ENCODE measurements at regions not wholly inside any gene's neighbourhood (a gene's known extent, or its start where the extent isn't known, plus 50 kb on each side); places are given as distances from the start of the nearest gene placed in this dataset.

DNA sequence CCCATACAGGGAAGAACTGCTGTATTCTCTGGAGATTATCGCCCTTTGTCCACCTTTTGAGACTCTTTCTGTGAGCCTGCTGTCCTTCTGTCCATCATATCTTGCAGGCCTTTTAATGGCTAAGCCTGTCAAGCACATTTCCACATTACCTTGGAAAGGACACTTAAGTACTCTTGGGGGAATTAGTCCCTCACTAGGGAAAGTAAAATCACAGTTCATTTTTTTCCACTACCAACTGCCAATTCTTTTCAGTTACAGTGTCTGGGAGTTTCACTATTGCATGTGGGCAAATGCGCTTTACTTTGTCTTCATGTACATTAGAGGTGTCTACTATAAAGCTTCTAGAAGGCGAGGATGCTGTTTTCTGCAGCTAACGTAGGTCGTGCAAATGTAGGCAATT lies 242.1 kb downstream of the NSUN3 start:
- H3K4me3 ChIP-seq (ENCODE audit: insufficient read depth, low read length, poor library complexity, severe bottlenecking), result no peak overlapping the region
- no peak overlapping the region for H3K9ac ChIP-seq (ENCODE audit: low read length)
- no peaks in the 10 kb centered on the region for H3K9me2 ChIP-seq (replicated peaks; ENCODE audit: insufficient read depth, low read length)
- H3K79me2 ChIP-seq (ENCODE audit: insufficient read depth, low read length), result no peaks in the 10 kb centered on the region
- no peak overlapping the region for H3K27ac ChIP-seq (ENCODE audit: low read depth, low read length)
- no peaks in the 10 kb centered on the region for H4K20me1 ChIP-seq (ENCODE audit: low read depth, low read length)
- H3K27me3 ChIP-seq (ENCODE audit: low read length), result no peaks in the 10 kb centered on the region
- no peaks in the 10 kb centered on the region for H3K9me3 ChIP-seq (ENCODE audit: insufficient read depth, low read length)
- H2AFZ ChIP-seq (ENCODE audit: low read depth, low read length, severe bottlenecking), result no peak overlapping the region
- TF ChIP-seq CTCF (IDR thresholded peaks at IDR 0.05; ENCODE audit: insufficient read depth, low read length, poor library complexity, severe bottlenecking), result no peak
- TF ChIP-seq EZH2phosphoT487 (conservative IDR thresholded peaks at IDR 0.05; ENCODE audit: low read length), result no peak
- no peak overlapping the region for H3K4me2 ChIP-seq (ENCODE audit: low read depth, low read length, poor library complexity, severe bottlenecking)
- no peaks in the 10 kb centered on the region for H3F3A ChIP-seq (ENCODE audit: insufficient read depth)
- H3K36me3 ChIP-seq (ENCODE audit: low read length), result no peaks in the 10 kb centered on the region

GRCh38 chr3:94305835-94306611 lies 243.2 kb downstream of the NSUN3 start:
- Histone ChIP-seq H3K27me3 (ENCODE audit: low read length) (no peaks in the 10 kb centered on the region), H4K20me1 (ENCODE audit: low read depth, low read length) (no peaks in the 10 kb centered on the region), H2AFZ (ENCODE audit: low read depth, low read length, severe bottlenecking) (no peak overlapping the region), H3K36me3 (ENCODE audit: low read length) (no peaks in the 10 kb centered on the region), H3K4me3 (ENCODE audit: insufficient read depth, low read length, poor library complexity, severe bottlenecking) (no peak overlapping the region), H3K4me2 (ENCODE audit: low read depth, low read length, poor library complexity, severe bottlenecking) (no peak overlapping the region), H3K79me2 (ENCODE audit: insufficient read depth, low read length) (no peaks in the 10 kb centered on the region), H3K9me2 (replicated peaks; ENCODE audit: insufficient read depth, low read length) (no peaks in the 10 kb centered on the region), H3F3A (ENCODE audit: insufficient read depth) (no peaks in the 10 kb centered on the region), H3K9me3 (ENCODE audit: insufficient read depth, low read length) (no peaks in the 10 kb centered on the region), H3K27ac (ENCODE audit: low read depth, low read length) (no peak overlapping the region), H3K9ac (ENCODE audit: low read length) (no peak overlapping the region)
- TF ChIP-seq CTCF (IDR thresholded peaks at IDR 0.05; ENCODE audit: insufficient read depth, low read length, poor library complexity, severe bottlenecking), result no peak
- no peak for TF ChIP-seq EZH2phosphoT487 (conservative IDR thresholded peaks at IDR 0.05; ENCODE audit: low read length)

DNA sequence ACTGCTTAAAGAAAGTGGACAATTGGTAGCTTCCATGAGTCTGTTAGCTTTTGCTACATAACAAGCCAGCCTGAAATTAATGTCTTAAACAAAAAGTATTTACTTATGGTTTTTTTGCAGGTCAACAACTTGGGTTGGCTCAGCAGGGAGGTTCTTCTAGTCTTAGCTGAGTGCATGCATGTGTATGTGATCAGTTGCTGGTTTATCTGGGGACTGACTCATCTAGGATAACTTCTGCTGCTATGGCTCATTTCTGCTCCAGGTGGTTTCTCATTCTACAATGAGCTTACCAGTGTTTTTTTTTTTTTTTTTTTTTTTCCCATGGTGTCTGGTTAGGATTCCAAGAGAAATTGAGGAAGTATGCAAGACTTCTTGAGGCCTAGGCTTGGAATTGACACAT lies 244.7 kb downstream of the NSUN3 start:
- Histone ChIP-seq H3K4me3 (ENCODE audit: insufficient read depth, low read length, poor library complexity, severe bottlenecking) (no peak overlapping the region), H3K27ac (ENCODE audit: low read depth, low read length) (no peak overlapping the region), H3K79me2 (ENCODE audit: insufficient read depth, low read length) (no peaks in the 10 kb centered on the region), H3K9me2 (replicated peaks; ENCODE audit: insufficient read depth, low read length) (no peaks in the 10 kb centered on the region), H2AFZ (ENCODE audit: low read depth, low read length, severe bottlenecking) (no peak overlapping the region), H3K9me3 (ENCODE audit: insufficient read depth, low read length) (no peaks in the 10 kb centered on the region), H3K27me3 (ENCODE audit: low read length) (no peaks in the 10 kb centered on the region), H3F3A (ENCODE audit: insufficient read depth) (no peaks in the 10 kb centered on the region), H3K36me3 (ENCODE audit: low read length) (no peaks in the 10 kb centered on the region), H4K20me1 (ENCODE audit: low read depth, low read length) (no peaks in the 10 kb centered on the region), H3K4me2 (ENCODE audit: low read depth, low read length, poor library complexity, severe bottlenecking) (no peak overlapping the region), H3K9ac (ENCODE audit: low read length) (no peak overlapping the region)
- no peak for TF ChIP-seq CTCF (IDR thresholded peaks at IDR 0.05; ENCODE audit: insufficient read depth, low read length, poor library complexity, severe bottlenecking)
- no peak for TF ChIP-seq EZH2phosphoT487 (conservative IDR thresholded peaks at IDR 0.05; ENCODE audit: low read length)
